SK-N-SH (cell line): ENCODE measurements at regions not wholly inside any gene's neighbourhood (a gene's known extent, or its start where the extent isn't known, plus 50 kb on each side); places are given as distances from the start of the nearest gene placed in this dataset.

Source experiments
- CTCF ChIA-PET: fragments of 300-600, 350-600 bp; formaldehyde crosslinking; extraction: SDS; loops from one replicate; lab custom pipeline; 2021; lab: Yijun Ruan, JAX
- POLR2A ChIA-PET: fragments of 350-600 bp; sonication (Branson Sonifier 250); formaldehyde crosslinking; extraction: SDS; loops from one replicate; lab custom pipeline; 2020; ENCODE audit warnings: antibody characterized with exemption, inconsistent platforms; lab: Yijun Ruan, JAX
- DNase-seq: peaks from one replicate; pipeline ENCODE4 v3.0.0; 2012
- H2AFZ ChIP-seq: fragments of 200-600 bp; sonication (generic); 2 replicates; pipeline ENCODE4 v1.8.1; 2016; ENCODE audit warnings: antibody characterized with exemption, mild to moderate bottlenecking, low read depth
- H3F3A ChIP-seq: fragments of 200-600 bp; sonication (generic); replicated peaks from 2 replicates; pipeline ENCODE3; 2016; ENCODE audit warnings: antibody characterized with exemption, mild to moderate bottlenecking; ENCODE audit not compliant: insufficient read depth
- H3K27ac ChIP-seq, 2 experiments: fragments of 200-500 bp in 1 of 2; fragments of 200-600 bp in 1 of 2; sonication (Bioruptor generic) in 1 of 2; sonication (generic), shearing (Covaris generic) in 1 of 2; 2 replicates each; pipeline versions ENCODE4 v1.5.1 to v1.6.1; 2014 to 2016; ENCODE audit warnings: low read depth in 2 of 2, inconsistent platforms in 1 of 2, low read length in 1 of 2, mild to moderate bottlenecking in 1 of 2, mixed read lengths in 1 of 2
- H3K27me3 ChIP-seq: fragments of 200-600 bp; sonication (generic), shearing (Covaris generic); 2 replicates; pipeline ENCODE4 v1.6.1; 2016; ENCODE audit warnings: mixed run types; ENCODE audit not compliant: insufficient read depth
- H3K36me3 ChIP-seq, 2 experiments: fragments of 200-500 bp in 1 of 2; fragments of 200-600 bp in 1 of 2; sonication (Bioruptor generic) in 1 of 2; sonication (generic) in 1 of 2; replicated peaks in 1 of 2; 2 replicates each; pipeline versions ENCODE3 to v1.5.1; 2014 to 2016; ENCODE audit warnings: low read length in 1 of 2, mild to moderate bottlenecking in 1 of 2; ENCODE audit not compliant: insufficient read depth in 2 of 2, control insufficient read depth in 1 of 2
- H3K4me1 ChIP-seq, 2 experiments: fragments of 200-500 bp in 1 of 2; fragments of 200-600 bp in 1 of 2; sonication (Bioruptor generic) in 1 of 2; sonication (generic), shearing (Covaris generic) in 1 of 2; 2 replicates each; pipeline versions ENCODE4 v1.5.1 to v1.6.1; 2014 to 2016; ENCODE audit warnings: low read depth in 1 of 2, low read length in 1 of 2, mixed run types in 1 of 2; ENCODE audit not compliant: insufficient read depth in 2 of 2, control insufficient read depth in 1 of 2
- H3K4me2 ChIP-seq: fragments of 200-600 bp; sonication (generic), shearing (Covaris generic); 2 replicates; pipeline ENCODE4 v1.6.1; 2017; ENCODE audit warnings: mixed run types
- H3K4me3 ChIP-seq, 2 experiments: fragments of 200-500 bp in 1 of 2; fragments of 200-600 bp in 1 of 2; sonication (Bioruptor generic) in 1 of 2; sonication (generic), shearing (Covaris generic) in 1 of 2; 2 replicates each; pipeline versions ENCODE4 v1.5.1 to v1.8.1; 2014 to 2016; ENCODE audit warnings: low read depth in 2 of 2, inconsistent platforms in 1 of 2, low read length in 1 of 2, mild to moderate bottlenecking in 1 of 2, mixed read lengths in 1 of 2, moderate library complexity in 1 of 2
- H3K79me2 ChIP-seq: fragments of 200-600 bp; sonication (generic); 2 replicates; pipeline ENCODE4 v1.8.1; 2017; ENCODE audit warnings: mild to moderate bottlenecking; ENCODE audit not compliant: insufficient read depth
- H3K9ac ChIP-seq: fragments of 200-600 bp; sonication (generic); 2 replicates; pipeline ENCODE4 v1.6.1; 2017; ENCODE audit warnings: mixed run types
- H3K9me2 ChIP-seq: fragments of 200-600 bp; sonication (generic); 2 replicates; pipeline ENCODE4 v1.6.1; 2017; ENCODE audit warnings: mixed run types
- H3K9me3 ChIP-seq: fragments of 200-600 bp; sonication (generic); 2 replicates; pipeline ENCODE4 v1.6.1; 2017; ENCODE audit warnings: mixed run types, mild to moderate bottlenecking, moderate library complexity
- H4K20me1 ChIP-seq: fragments of 200-600 bp; sonication (generic); 2 replicates; pipeline ENCODE4 v1.6.1; 2017; ENCODE audit warnings: mild to moderate bottlenecking, mixed run types; ENCODE audit not compliant: insufficient read depth
- CHD2 ChIP-seq: fragments of 150-350 bp; IDR thresholded peaks from 2 replicates; pipeline ENCODE4 v1.6.1; 2018; ENCODE audit warnings: low read length; ENCODE audit not compliant: partially characterized antibody
- ELF1 ChIP-seq: IDR thresholded peaks from 2 replicates; pipeline ENCODE4 v1.4.0; 2012
- EP300 ChIP-seq, 2 experiments: IDR thresholded peaks; 2 replicates each; pipeline versions ENCODE4 v1.4.0 to v1.6.1; 2012; ENCODE audit warnings: borderline replicate concordance in 1 of 2, low read depth in 1 of 2, low read length in 1 of 2
- EZH2phosphoT487 ChIP-seq: fragments of 200-600 bp; sonication (generic); IDR thresholded peaks from 2 replicates; pipeline ENCODE4 v1.6.1; 2017; ENCODE audit warnings: low read depth, mixed run types, mild to moderate bottlenecking, antibody characterized with exemption, moderate library complexity, borderline replicate concordance
- FOXJ3 ChIP-seq: sonication (generic); formaldehyde crosslinking; IDR thresholded peaks from 2 replicates; pipeline ENCODE4 v1.5.1; 2020; ENCODE audit warnings: mild to moderate bottlenecking, missing genetic modification reagents
- FOXM1 ChIP-seq: IDR thresholded peaks from 2 replicates; pipeline ENCODE4 v1.4.0; 2012; ENCODE audit warnings: low read depth, mild to moderate bottlenecking
- GATA2 ChIP-seq: sonication (generic); formaldehyde crosslinking; IDR thresholded peaks from 2 replicates; pipeline ENCODE4 v1.5.0; 2020; ENCODE audit warnings: mild to moderate bottlenecking, missing genetic modification reagents
- JUND ChIP-seq: IDR thresholded peaks from 2 replicates; pipeline ENCODE4 v1.4.0; 2012
- MEF2A ChIP-seq: IDR thresholded peaks from 2 replicates; pipeline ENCODE4 v1.4.0; 2012; ENCODE audit warnings: low read depth, borderline replicate concordance
- MXI1 ChIP-seq: IDR thresholded peaks from 2 replicates; pipeline ENCODE4 v1.6.1; 2012; ENCODE audit warnings: mild to moderate bottlenecking, low read depth, low read length, improper control_type of control experiment
- NFIC ChIP-seq: IDR thresholded peaks from 2 replicates; pipeline ENCODE4 v1.4.0; 2012; ENCODE audit warnings: borderline replicate concordance
- NRF1 ChIP-seq: IDR thresholded peaks from 2 replicates; pipeline ENCODE4 v1.6.1; 2012; ENCODE audit warnings: low read depth, mild to moderate bottlenecking, low read length
- POLR2AphosphoS5 ChIP-seq: IDR thresholded peaks from 2 replicates; pipeline ENCODE4 v1.6.1; 2012; ENCODE audit warnings: low read depth, low read length
- RAD21 ChIP-seq: IDR thresholded peaks from 2 replicates; pipeline ENCODE4 v1.6.1; 2012; ENCODE audit warnings: mild to moderate bottlenecking, low read length
- RXRA ChIP-seq: IDR thresholded peaks from 2 replicates; pipeline ENCODE4 v1.4.0; 2012; ENCODE audit warnings: low read depth, mild to moderate bottlenecking, borderline replicate concordance
- SIN3A ChIP-seq: IDR thresholded peaks from 2 replicates; pipeline ENCODE4 v1.6.1; 2012; ENCODE audit warnings: low read depth, mild to moderate bottlenecking, low read length, moderate library complexity, borderline replicate concordance
- SMC3 ChIP-seq: IDR thresholded peaks from 2 replicates; pipeline ENCODE4 v1.6.1; 2012; ENCODE audit warnings: low read depth, low read length, improper control_type of control experiment
- TAF1 ChIP-seq: IDR thresholded peaks from 2 replicates; pipeline ENCODE4 v1.6.1; 2012; ENCODE audit warnings: low read depth, mild to moderate bottlenecking, low read length, moderate library complexity, borderline replicate concordance
- TEAD4 ChIP-seq: IDR thresholded peaks from 2 replicates; pipeline ENCODE4 v1.4.0; 2012; ENCODE audit warnings: mild to moderate bottlenecking, borderline replicate concordance; ENCODE audit not compliant: insufficient read depth
- USF2 ChIP-seq: fragments of 150-350 bp; IDR thresholded peaks from 2 replicates; pipeline ENCODE4 v1.6.1; 2017; ENCODE audit warnings: antibody characterized with exemption, low read length, low read depth, borderline replicate concordance
- YY1 ChIP-seq: IDR thresholded peaks from 2 replicates; pipeline ENCODE4 v1.4.0; 2012; ENCODE audit warnings: low read depth, mild to moderate bottlenecking
- WGBS: methylation state at CpG from one replicate; pipeline ENCODE4 v1.1.6; 2017; ENCODE audit warnings: low lambda C conversion rate; 5-methylcytosine and 5-hydroxymethylcytosine counted together
- TF ChIP-seq, protein P1 (sequence below): fragments of 150-350 bp; IDR thresholded peaks from 2 replicates; pipeline ENCODE4 v1.6.1; 2016; ENCODE audit warnings: mild to moderate bottlenecking, low read depth, low read length

DNA sequence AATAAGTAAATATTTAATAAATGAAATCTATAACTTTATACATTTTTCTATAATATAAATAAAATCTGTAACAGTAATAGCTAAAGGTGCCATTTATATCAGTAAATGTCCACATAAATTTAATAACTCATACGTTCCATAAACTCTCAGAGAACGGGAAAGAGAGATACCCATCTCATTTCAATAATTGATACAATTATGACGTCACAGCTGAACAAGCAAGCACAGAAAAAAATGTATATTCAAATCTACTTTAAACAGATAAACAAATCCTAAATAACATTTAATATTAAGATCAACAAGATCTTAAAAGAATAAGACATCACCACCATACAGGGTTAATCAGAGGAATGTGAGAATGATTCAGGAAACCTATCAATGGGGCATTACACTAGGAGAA is 1136.5 kb downstream of the TBC1D22A start:
- TF ChIP-seq FOXJ3 (CRISPR knock-in tag) (no peak), NFIC (no peak), USF2 (no peak), RAD21 (no peak), SIN3A (no peak), TEAD4 (no peak), MEF2A (no peak), GATA2 (CRISPR knock-in tag) (no peak), NRF1 (no peak), ELF1 (no peak), FOXM1 (no peak), EP300 (IDR thresholded peaks at IDR 0.05; ENCODE audit: borderline replicate concordance in 1 of 2, low read depth in 1 of 2, low read length in 1 of 2) (no peak)
- TF ChIP-seq, protein P1, sequence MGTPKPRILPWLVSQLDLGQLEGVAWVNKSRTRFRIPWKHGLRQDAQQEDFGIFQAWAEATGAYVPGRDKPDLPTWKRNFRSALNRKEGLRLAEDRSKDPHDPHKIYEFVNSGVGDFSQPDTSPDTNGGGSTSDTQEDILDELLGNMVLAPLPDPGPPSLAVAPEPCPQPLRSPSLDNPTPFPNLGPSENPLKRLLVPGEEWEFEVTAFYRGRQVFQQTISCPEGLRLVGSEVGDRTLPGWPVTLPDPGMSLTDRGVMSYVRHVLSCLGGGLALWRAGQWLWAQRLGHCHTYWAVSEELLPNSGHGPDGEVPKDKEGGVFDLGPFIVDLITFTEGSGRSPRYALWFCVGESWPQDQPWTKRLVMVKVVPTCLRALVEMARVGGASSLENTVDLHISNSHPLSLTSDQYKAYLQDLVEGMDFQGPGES, result no peak
- POLR2A ChIA-PET, result no interaction called here
- WGBS, result 4% methylated on average over 3 of the region's 3 CpGs
- no peak for DNase-seq
- Histone ChIP-seq H3K79me2 (no peaks in the 10 kb centered on the region), H3K9me2 (no peaks in the 10 kb centered on the region), H3K27me3 (no peaks in the 10 kb centered on the region), H3F3A (no peaks in the 10 kb centered on the region), H3K9ac (no peak overlapping the region), H3K27ac (no peak overlapping the region), H2AFZ (no peak overlapping the region), H3K4me3 (no peak overlapping the region), H3K9me3 (peaks cover 14% of the 10 kb centered on the region; the same call in 1 of the 2 replicates), H4K20me1 (no peaks in the 10 kb centered on the region), H3K4me2 (no peak overlapping the region), H3K36me3 (no peaks in the 10 kb centered on the region), H3K4me1 (no peaks in the 10 kb centered on the region)
- CTCF ChIA-PET, result interaction anchor here (1.1 kb wide), 1 partner anchor 11 kb away, joined by 3 read pairs; no protein-coding TSS in a partner anchor

DNA sequence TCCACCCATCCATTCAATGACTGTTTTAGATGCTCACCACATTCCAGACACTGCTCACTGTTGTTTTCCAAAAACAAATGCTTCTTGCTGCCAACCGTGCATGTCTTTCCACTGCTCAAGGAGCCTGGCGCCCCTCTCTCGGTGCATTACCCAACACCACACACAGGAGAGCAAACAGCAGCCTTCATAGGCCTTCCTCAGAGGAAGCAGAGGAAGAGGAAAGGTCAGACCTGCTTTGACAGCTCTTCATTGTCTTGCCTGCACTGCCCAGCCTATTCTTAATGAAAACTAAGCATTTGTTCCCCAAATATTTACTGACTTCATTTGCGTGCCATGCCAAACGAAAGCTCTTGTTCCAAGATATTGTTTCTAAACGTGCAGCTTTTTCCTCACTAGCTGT is 1129.2 kb downstream of the TBC1D22A start:
- Histone ChIP-seq H3K9ac (no peak overlapping the region), H3K79me2 (no peaks in the 10 kb centered on the region), H3K36me3 (no peaks in the 10 kb centered on the region), H3K27ac (no peak overlapping the region), H3K4me3 (no peak overlapping the region), H2AFZ (no peak overlapping the region), H3K4me1 (peaks cover 0 to 3% of the 10 kb centered on the region in 2 experiments; a peak in 1 of 4 replicates), H3F3A (no peaks in the 10 kb centered on the region), H3K9me2 (no peaks in the 10 kb centered on the region), H3K4me2 (no peak overlapping the region), H3K27me3 (no peaks in the 10 kb centered on the region), H3K9me3 (peaks cover 14% of the 10 kb centered on the region; the same call in 1 of the 2 replicates), H4K20me1 (no peaks in the 10 kb centered on the region)
- ChIA-PET CTCF (interaction anchor here (1.2 kb wide), 1 partner anchor 12 kb away, joined by 3 read pairs; no protein-coding TSS in a partner anchor), POLR2A (no interaction called here)
- DNase-seq, result no peak
- no peak for TF ChIP-seq MXI1
- no peak for TF ChIP-seq TAF1
- no peak for TF ChIP-seq SMC3
- no peak for TF ChIP-seq NRF1
- TF ChIP-seq GATA2 (CRISPR knock-in tag), result no peak
- TF ChIP-seq YY1, result no peak
- TF ChIP-seq JUND, result no peak
- no peak for TF ChIP-seq POLR2AphosphoS5
- TF ChIP-seq CHD2, result no peak
- no peak for TF ChIP-seq USF2
- TF ChIP-seq SIN3A, result no peak
- TF ChIP-seq RXRA, result no peak
- TF ChIP-seq EZH2phosphoT487, result no peak
- TF ChIP-seq, protein P1, result no peak
- WGBS, result 19% methylated on average over 6 of the region's 6 CpGs
